ENCODE measurements at regions not wholly inside any gene's neighbourhood (a gene's known extent, or its start where the extent isn't known, plus 50 kb on each side); places are given as distances from the start of the nearest gene placed in this dataset.

GRCh38 chr9:28607843-28608242 is 1034.6 kb upstream of the C9orf72 start:
- Histone ChIP-seq H3K27me3 (ENCODE audit: insufficient read depth, low read length) (no peaks in the 10 kb centered on the region), H3K9me3 (ENCODE audit: insufficient read depth, low read depth, low read length) (no peaks in the 10 kb centered on the region), H3K9ac (ENCODE audit: low read depth, low read length) (no peak overlapping the region), H3K4me1 (ENCODE audit: insufficient read depth, low read length) (peaks cover 7% of the 10 kb centered on the region), H3K36me3 (ENCODE audit: insufficient read depth, low read depth, low read length) (no peaks in the 10 kb centered on the region), H3K27ac (ENCODE audit: low read length) (no peak overlapping the region), H3K4me3 (ENCODE audit: low read length) (no peak overlapping the region)

- Histone ChIP-seq H3K27me3 (ENCODE audit: insufficient read depth, low read length) (no peaks in the 10 kb centered on the region), H3K4me3 (ENCODE audit: low read length) (no peak overlapping the region), H3K36me3 (ENCODE audit: insufficient read depth, low read depth, low read length) (no peaks in the 10 kb centered on the region), H3K9ac (ENCODE audit: low read depth, low read length) (no peak overlapping the region), H3K27ac (ENCODE audit: low read length) (no peak overlapping the region), H3K4me1 (ENCODE audit: insufficient read depth, low read length) (peaks cover 7% of the 10 kb centered on the region), H3K9me3 (ENCODE audit: insufficient read depth, low read depth, low read length) (no peaks in the 10 kb centered on the region)
Measured at GRCh38 chr9:28610339-28610738, 1037.1 kb upstream of the C9orf72 start.

- Histone ChIP-seq H3K9ac (ENCODE audit: low read depth, low read length) (no peak overlapping the region), H3K9me3 (ENCODE audit: insufficient read depth, low read depth, low read length) (no peaks in the 10 kb centered on the region), H3K27ac (ENCODE audit: low read length) (no peak overlapping the region), H3K4me3 (ENCODE audit: low read length) (no peak overlapping the region), H3K36me3 (ENCODE audit: insufficient read depth, low read depth, low read length) (no peaks in the 10 kb centered on the region), H3K4me1 (ENCODE audit: insufficient read depth, low read length) (no peaks in the 10 kb centered on the region; the same call in 1 of the 2 replicates), H3K27me3 (ENCODE audit: insufficient read depth, low read length) (no peaks in the 10 kb centered on the region)
Measured at GRCh38 chr9:28616310-28616709, 1043.0 kb upstream of the C9orf72 start.

- no peaks in the 10 kb centered on the region; the same call in 1 of the 2 replicates for H3K4me1 ChIP-seq (ENCODE audit: insufficient read depth, low read length)
- H3K36me3 ChIP-seq (ENCODE audit: insufficient read depth, low read depth, low read length), result no peaks in the 10 kb centered on the region
- no peak overlapping the region for H3K27ac ChIP-seq (ENCODE audit: low read length)
- H3K27me3 ChIP-seq (ENCODE audit: insufficient read depth, low read length), result no peaks in the 10 kb centered on the region
- H3K9me3 ChIP-seq (ENCODE audit: insufficient read depth, low read depth, low read length), result peaks cover 5% of the 10 kb centered on the region; the same call in 1 of the 2 replicates
- no peak overlapping the region for H3K4me3 ChIP-seq (ENCODE audit: low read length)
- no peak overlapping the region for H3K9ac ChIP-seq (ENCODE audit: low read depth, low read length)
Measured at GRCh38 chr9:28620011-28620410, 1046.7 kb upstream of the C9orf72 start.

- Histone ChIP-seq H3K4me3 (ENCODE audit: low read length) (no peak overlapping the region), H3K27ac (ENCODE audit: low read length) (no peak overlapping the region), H3K36me3 (ENCODE audit: insufficient read depth, low read depth, low read length) (no peaks in the 10 kb centered on the region), H3K9ac (ENCODE audit: low read depth, low read length) (no peak overlapping the region), H3K4me1 (ENCODE audit: insufficient read depth, low read length) (no peaks in the 10 kb centered on the region; the same call in 1 of the 2 replicates), H3K27me3 (ENCODE audit: insufficient read depth, low read length) (no peaks in the 10 kb centered on the region), H3K9me3 (ENCODE audit: insufficient read depth, low read depth, low read length) (peaks cover 5% of the 10 kb centered on the region; the same call in 1 of the 2 replicates)
Measured at GRCh38 chr9:28620661-28621060, 1047.4 kb upstream of the C9orf72 start.

- Histone ChIP-seq H3K9ac (ENCODE audit: low read depth, low read length) (no peak overlapping the region), H3K4me1 (ENCODE audit: insufficient read depth, low read length) (no peaks in the 10 kb centered on the region; the same call in 1 of the 2 replicates), H3K36me3 (ENCODE audit: insufficient read depth, low read depth, low read length) (no peaks in the 10 kb centered on the region), H3K27me3 (ENCODE audit: insufficient read depth, low read length) (no peaks in the 10 kb centered on the region), H3K9me3 (ENCODE audit: insufficient read depth, low read depth, low read length) (peaks cover 5% of the 10 kb centered on the region; the same call in 1 of the 2 replicates), H3K4me3 (ENCODE audit: low read length) (no peak overlapping the region), H3K27ac (ENCODE audit: low read length) (no peak overlapping the region)
Measured at GRCh38 chr9:28624771-28625170, 1051.5 kb upstream of the C9orf72 start.

- no peaks in the 10 kb centered on the region for H3K36me3 ChIP-seq (ENCODE audit: insufficient read depth, low read depth, low read length)
- H3K4me3 ChIP-seq (ENCODE audit: low read length), result no peak overlapping the region
- no peak overlapping the region for H3K9ac ChIP-seq (ENCODE audit: low read depth, low read length)
- H3K27me3 ChIP-seq (ENCODE audit: insufficient read depth, low read length), result no peaks in the 10 kb centered on the region
- peaks cover 5% of the 10 kb centered on the region; the same call in 1 of the 2 replicates for H3K9me3 ChIP-seq (ENCODE audit: insufficient read depth, low read depth, low read length)
- H3K27ac ChIP-seq (ENCODE audit: low read length), result no peak overlapping the region
- no peaks in the 10 kb centered on the region for H3K4me1 ChIP-seq (ENCODE audit: insufficient read depth, low read length)
Measured at GRCh38 chr9:28628031-28628430, 1054.8 kb upstream of the C9orf72 start.

GRCh38 chr9:28648723-28649122 is 1075.4 kb upstream of the C9orf72 start:
- no peaks in the 10 kb centered on the region for H3K36me3 ChIP-seq (ENCODE audit: insufficient read depth, low read depth, low read length)
- H3K4me1 ChIP-seq (ENCODE audit: insufficient read depth, low read length), result peaks cover 14% of the 10 kb centered on the region
- H3K27ac ChIP-seq (ENCODE audit: low read length), result no peak overlapping the region
- H3K4me3 ChIP-seq (ENCODE audit: low read length), result no peak overlapping the region
- no peak overlapping the region for H3K9ac ChIP-seq (ENCODE audit: low read depth, low read length)
- H3K9me3 ChIP-seq (ENCODE audit: insufficient read depth, low read depth, low read length), result no peaks in the 10 kb centered on the region
- no peaks in the 10 kb centered on the region for H3K27me3 ChIP-seq (ENCODE audit: insufficient read depth, low read length)

- Histone ChIP-seq H3K4me1 (ENCODE audit: insufficient read depth, low read length) (peaks cover 14% of the 10 kb centered on the region), H3K36me3 (ENCODE audit: insufficient read depth, low read depth, low read length) (no peaks in the 10 kb centered on the region), H3K27ac (ENCODE audit: low read length) (no peak overlapping the region), H3K9me3 (ENCODE audit: insufficient read depth, low read depth, low read length) (no peaks in the 10 kb centered on the region), H3K9ac (ENCODE audit: low read depth, low read length) (no peak overlapping the region), H3K27me3 (ENCODE audit: insufficient read depth, low read length) (no peaks in the 10 kb centered on the region), H3K4me3 (ENCODE audit: low read length) (peak overlapping the region; percentile 31; the same call in 1 of the 2 replicates)
Measured at GRCh38 chr9:28650327-28650726, 1077.0 kb upstream of the C9orf72 start.

GRCh38 chr9:28651050-28651722 is 1077.9 kb upstream of the C9orf72 start:
- Histone ChIP-seq H3K36me3 (ENCODE audit: insufficient read depth, low read depth, low read length) (no peaks in the 10 kb centered on the region), H3K9ac (ENCODE audit: low read depth, low read length) (no peak overlapping the region), H3K9me3 (ENCODE audit: insufficient read depth, low read depth, low read length) (no peaks in the 10 kb centered on the region), H3K4me1 (ENCODE audit: insufficient read depth, low read length) (peaks cover 14% of the 10 kb centered on the region), H3K27me3 (ENCODE audit: insufficient read depth, low read length) (no peaks in the 10 kb centered on the region), H3K27ac (ENCODE audit: low read length) (no peak overlapping the region), H3K4me3 (ENCODE audit: low read length) (no peak overlapping the region)

GRCh38 chr9:28653216-28653615 is 1079.9 kb upstream of the C9orf72 start:
- H3K9me3 ChIP-seq (ENCODE audit: insufficient read depth, low read depth, low read length), result no peaks in the 10 kb centered on the region
- H3K27me3 ChIP-seq (ENCODE audit: insufficient read depth, low read length), result no peaks in the 10 kb centered on the region
- H3K36me3 ChIP-seq (ENCODE audit: insufficient read depth, low read depth, low read length), result no peaks in the 10 kb centered on the region
- no peak overlapping the region for H3K9ac ChIP-seq (ENCODE audit: low read depth, low read length)
- H3K27ac ChIP-seq (ENCODE audit: low read length), result no peak overlapping the region
- peaks cover 14% of the 10 kb centered on the region for H3K4me1 ChIP-seq (ENCODE audit: insufficient read depth, low read length)
- H3K4me3 ChIP-seq (ENCODE audit: low read length), result no peak overlapping the region

GRCh38 chr9:28656727-28657126 is 1083.4 kb upstream of the C9orf72 start:
- Histone ChIP-seq H3K27me3 (ENCODE audit: insufficient read depth, low read length) (no peaks in the 10 kb centered on the region), H3K9ac (ENCODE audit: low read depth, low read length) (no peak overlapping the region), H3K27ac (ENCODE audit: low read length) (no peak overlapping the region), H3K4me3 (ENCODE audit: low read length) (no peak overlapping the region), H3K4me1 (ENCODE audit: insufficient read depth, low read length) (no peaks in the 10 kb centered on the region; the same call in 1 of the 2 replicates), H3K36me3 (ENCODE audit: insufficient read depth, low read depth, low read length) (no peaks in the 10 kb centered on the region), H3K9me3 (ENCODE audit: insufficient read depth, low read depth, low read length) (no peaks in the 10 kb centered on the region)

All from iPS-20b (cell line).